GM13977 (cell line): ENCODE measurements at regions not wholly inside any gene's neighbourhood (a gene's known extent, or its start where the extent isn't known, plus 50 kb on each side); places are given as distances from the start of the nearest gene placed in this dataset.

Source experiments
- DNase-seq: peaks from one replicate; pipeline ENCODE4 v3.0.0; 2012; ENCODE audit warnings: low spot score
- CTCF ChIP-seq: IDR thresholded peaks from 2 replicates; pipeline ENCODE4 v1.5.1; 2012; ENCODE audit warnings: mild to moderate bottlenecking, control low read depth; ENCODE audit not compliant: insufficient read depth; ENCODE audit errors: extremely low read depth, missing control alignments
- in situ Hi-C: fragments of 300-500 bp; cut with MboI; formaldehyde crosslinking; loops from one replicate; pipeline ENCODE4 v1.12.0; 2022; ENCODE audit warnings: low sequenced_read_pairs, low pct_unique_long_range_greater_than_20kb, mixed read lengths, inconsistent platforms; ENCODE audit not compliant: unreplicated experiment

- in situ Hi-C loops: no loop called here
Observed at GRCh38 chr10:94198324-94198723, 164.4 kb downstream of the NOC3L start.

GRCh38 chr10:94199565-94199964, 163.2 kb downstream of the NOC3L start:
- TF ChIP-seq CTCF: no peak
- no peak for DNase-seq
- in situ Hi-C loops: no loop called here

More at GRCh38 chr10:94198324-94198723, 164.4 kb downstream of the NOC3L start:
- TF ChIP-seq CTCF: no peak
- DNase-seq: no peak

- no peak for TF ChIP-seq CTCF
- in situ Hi-C loops: no loop called here
Observed at GRCh38 chr10:94200146-94200837, 162.4 kb downstream of the NOC3L start.

GRCh38 chr10:94205396-94205831, 157.3 kb downstream of the NOC3L start:
- no peak for TF ChIP-seq CTCF
- in situ Hi-C loops: no loop called here
- no peak for DNase-seq

More at GRCh38 chr10:94200146-94200837, 162.4 kb downstream of the NOC3L start:
- DNase-seq: no peak

GRCh38 chr10:94206176-94206575, 156.6 kb downstream of the NOC3L start:
- no peak for DNase-seq
- no peak for TF ChIP-seq CTCF
- in situ Hi-C loops: no loop called here

- TF ChIP-seq CTCF: no peak
- in situ Hi-C loops: no loop called here
- no peak for DNase-seq
Observed at GRCh38 chr10:94208315-94208714, 154.4 kb downstream of the NOC3L start.
